OCI-LY7 (cell line): ENCODE measurements at regions not wholly inside any gene's neighbourhood (a gene's known extent, or its start where the extent isn't known, plus 50 kb on each side); places are given as distances from the start of the nearest gene placed in this dataset.

Experiments used
- CTCF ChIP-seq: fragments of 200-600 bp; sonication (generic); conservative IDR thresholded peaks from 2 replicates; pipeline ENCODE4 v1.5.1; 2014; ENCODE audit warnings: mild to moderate bottlenecking, antibody characterized with exemption, low read length, moderate library complexity, mixed read lengths
- EZH2phosphoT487 ChIP-seq: fragments of 200-600 bp; sonication (generic); IDR thresholded peaks from 2 replicates; pipeline ENCODE4 v1.6.1; 2018; ENCODE audit warnings: low read depth, borderline replicate concordance, mild to moderate bottlenecking, mixed run types, antibody characterized with exemption, low read length, moderate library complexity, mixed read lengths

- no peak for TF ChIP-seq CTCF
- no peak for TF ChIP-seq EZH2phosphoT487
Observed at GRCh38 chr1:157368363-157368762, 184.0 kb downstream of the FCRL5 start.
